Uterus (tissue), 2 donors: ENCODE measurements at regions not wholly inside any gene's neighbourhood (a gene's known extent, or its start where the extent isn't known, plus 50 kb on each side); places are given as distances from the start of the nearest gene placed in this dataset.

ENCODE experiments used
- CTCF ChIP-seq, 4 experiments: fragments of 200-600 bp in 2 of 4; fragments of 450-650 bp in 2 of 4; sonication (generic) in 2 of 4; IDR thresholded peaks; one replicate each; pipeline ENCODE4 v1.5.1; 2016 to 2019; ENCODE audit warnings: antibody characterized with exemption in 4 of 4, mild to moderate bottlenecking in 2 of 4, moderate library complexity in 1 of 4
- POLR2A ChIP-seq, 2 donors: fragments of 450-650 bp; IDR thresholded peaks; one replicate each; pipeline ENCODE4 v1.6.1; 2016; ENCODE audit warnings: antibody characterized with exemption in 2 of 2, mild to moderate bottlenecking in 1 of 2, moderate library complexity in 1 of 2

GRCh38 chr3:127064391-127065137 lies 81.6 kb downstream of the PLXNA1 start:
- TF ChIP-seq CTCF (IDR thresholded peaks at IDR 0.05) (no peak), POLR2A (IDR thresholded peaks at IDR 0.05) (no peak)
